NCI-H446 (cell line): ENCODE measurements at regions not wholly inside any gene's neighbourhood (a gene's known extent, or its start where the extent isn't known, plus 50 kb on each side); places are given as distances from the start of the nearest gene placed in this dataset.

Experiments used
- DNase-seq, 2 experiments: peaks; one replicate each; lab custom pipeline; 2025; lab: John Stamatoyannopoulos, UW

DNA sequence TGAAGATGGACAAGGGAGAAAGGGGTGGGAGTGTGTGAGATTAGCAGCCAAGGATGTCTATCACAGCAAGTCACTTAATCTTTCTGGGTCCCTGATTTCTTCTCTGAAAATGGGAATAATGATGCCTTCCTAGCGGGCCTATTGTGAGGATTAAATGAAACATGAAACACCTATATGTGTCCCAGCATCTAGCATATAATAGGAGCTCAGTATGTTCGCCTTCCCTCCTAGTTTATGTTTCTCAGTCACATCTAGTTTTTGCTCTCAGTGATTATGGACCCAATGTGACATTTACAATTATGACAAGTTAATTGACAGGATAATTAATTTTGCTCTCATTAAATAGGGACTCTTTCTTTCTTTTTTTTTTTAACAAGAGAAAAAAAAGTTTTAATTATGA, 252.9 kb downstream of the SNX13 start:
- no peak for DNase-seq

DNA sequence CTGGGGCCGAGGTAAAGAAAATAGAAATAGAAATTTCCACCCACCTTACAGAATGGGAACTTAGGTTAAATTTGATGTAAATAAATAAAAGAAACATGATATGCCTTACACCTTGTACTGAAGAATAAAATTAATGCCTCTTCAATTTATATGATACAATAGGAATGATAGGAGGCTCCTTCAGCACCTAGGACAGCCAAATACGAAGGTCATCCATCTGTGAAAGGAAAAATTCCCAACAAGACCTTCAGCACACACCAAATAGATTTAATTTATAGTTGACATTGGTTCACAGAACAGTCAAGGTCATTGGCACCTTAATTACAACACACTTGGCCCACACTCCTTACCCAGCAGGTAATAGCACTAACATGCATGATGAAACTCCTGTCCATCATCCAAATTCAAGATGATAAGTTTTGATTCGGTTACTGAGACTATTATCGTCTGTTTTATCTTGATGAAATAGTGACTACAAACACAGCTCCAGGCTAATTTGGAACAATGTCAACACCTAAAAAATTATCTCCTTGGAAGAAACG, 250.9 kb downstream of the SNX13 start:
- no peak for DNase-seq

DNA sequence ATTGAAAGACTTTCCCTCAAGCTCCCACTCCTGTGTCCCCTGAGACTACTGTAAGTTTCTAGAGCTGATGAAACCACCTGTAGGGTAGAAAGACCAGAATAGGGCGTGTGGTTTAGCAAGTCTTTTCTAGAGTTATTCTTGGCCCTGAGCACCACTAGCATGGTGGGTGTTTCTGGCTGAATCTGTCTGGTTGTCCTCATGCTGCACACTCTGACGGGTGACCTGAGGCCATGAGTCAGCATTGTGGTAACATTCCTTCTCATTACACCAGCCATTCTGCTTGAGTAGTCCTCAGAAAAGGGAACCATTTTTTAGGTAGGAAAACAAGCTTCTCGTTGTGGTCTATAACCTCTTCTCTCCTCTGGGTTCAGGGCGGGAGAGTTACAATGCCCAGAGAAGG, 250.3 kb downstream of the SNX13 start:
- no peak for DNase-seq

DNA sequence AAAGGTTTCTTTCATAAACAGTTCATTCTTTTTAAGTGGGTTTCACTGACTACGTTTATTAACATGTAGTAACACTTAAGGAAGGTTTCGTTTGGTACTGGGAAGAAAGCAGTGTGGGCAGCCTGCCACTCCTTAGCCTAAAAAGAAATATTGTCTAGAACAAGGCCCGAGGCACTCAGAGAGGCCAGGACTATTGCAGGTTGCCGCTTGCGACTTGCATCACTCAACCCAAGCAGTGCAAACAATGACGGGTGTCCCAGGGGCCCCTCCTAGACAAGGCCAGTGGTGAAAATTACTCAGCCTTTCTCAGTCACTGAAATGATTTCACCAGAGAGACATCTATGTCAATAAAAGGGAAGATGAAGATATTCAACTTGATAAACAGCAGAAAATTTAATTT, 243.9 kb downstream of the SNX13 start:
- no peak for DNase-seq

DNA sequence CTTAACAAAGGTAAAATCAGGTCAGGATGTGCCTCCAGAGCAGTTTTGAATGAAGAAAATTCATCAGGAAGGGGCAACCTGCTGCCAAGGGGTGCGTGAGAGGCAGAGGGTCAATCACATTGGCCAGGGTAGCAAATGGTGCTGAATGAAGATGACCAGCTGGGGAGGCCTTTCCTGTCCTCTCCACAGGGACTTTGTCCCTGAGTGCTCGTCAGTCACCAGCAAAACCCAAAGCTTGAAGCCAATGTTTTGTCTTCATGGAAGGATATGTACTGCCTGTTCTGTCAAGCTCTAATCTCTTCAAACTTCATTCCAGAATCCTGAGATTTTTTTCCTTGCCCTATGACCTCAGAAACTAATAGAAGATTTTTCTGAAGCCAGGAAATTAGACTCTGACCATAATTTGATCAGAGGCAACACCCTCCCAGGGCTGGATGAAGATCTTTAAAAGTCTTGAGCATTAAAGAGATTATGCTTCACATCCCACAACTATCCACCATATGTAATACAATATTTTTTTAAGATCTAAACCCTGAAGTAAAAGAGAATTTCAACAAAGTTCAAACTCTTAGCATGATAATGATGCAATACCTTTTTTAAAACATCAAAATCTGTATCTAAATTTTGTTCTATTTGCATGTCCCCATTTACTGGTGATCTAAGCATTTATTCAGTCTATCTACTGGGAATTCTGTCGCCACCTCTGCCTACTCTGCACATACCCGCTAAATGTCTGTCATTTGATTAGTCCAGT, 243.0 kb downstream of the SNX13 start:
- DNase-seq: no peak

DNA sequence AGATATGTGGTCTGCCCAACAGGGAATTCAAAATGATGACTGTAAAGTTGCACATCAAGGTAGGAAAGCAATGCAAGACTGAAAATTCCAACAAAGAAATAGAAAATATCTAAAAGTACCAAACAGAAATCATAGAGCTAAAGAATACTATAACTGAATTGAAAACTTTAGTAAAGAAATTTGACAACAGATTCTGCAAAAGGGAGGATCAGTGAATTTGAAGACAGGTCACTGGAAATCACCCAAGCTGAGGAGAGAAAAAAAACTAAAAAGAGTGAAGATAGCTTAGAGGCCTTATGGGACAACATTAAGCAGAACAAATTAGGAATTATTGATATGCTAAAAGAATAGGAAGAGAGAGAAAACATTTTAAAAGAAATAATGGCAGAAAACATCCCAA, 240.6 kb downstream of the SNX13 start:
- DNase-seq: no peak

DNA sequence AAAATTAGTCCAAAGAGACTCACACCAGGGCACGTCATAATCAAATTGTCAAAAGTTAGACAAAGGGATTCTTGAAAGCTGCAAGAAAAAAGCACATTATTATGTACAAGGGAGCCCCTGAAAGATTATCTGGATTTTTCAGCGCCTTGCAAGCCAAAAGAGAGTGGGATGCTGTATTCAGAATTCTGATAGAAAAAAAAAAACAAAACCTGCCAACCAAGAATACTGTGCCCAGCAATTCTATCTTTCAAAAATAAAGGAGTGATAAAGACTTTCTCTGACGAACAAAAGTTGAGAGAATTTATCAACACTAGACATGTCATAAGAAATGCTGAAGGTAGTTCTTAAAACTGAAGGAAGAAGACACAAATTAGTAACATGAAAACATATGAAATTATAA, 240.2 kb downstream of the SNX13 start:
- DNase-seq: no peak

DNA sequence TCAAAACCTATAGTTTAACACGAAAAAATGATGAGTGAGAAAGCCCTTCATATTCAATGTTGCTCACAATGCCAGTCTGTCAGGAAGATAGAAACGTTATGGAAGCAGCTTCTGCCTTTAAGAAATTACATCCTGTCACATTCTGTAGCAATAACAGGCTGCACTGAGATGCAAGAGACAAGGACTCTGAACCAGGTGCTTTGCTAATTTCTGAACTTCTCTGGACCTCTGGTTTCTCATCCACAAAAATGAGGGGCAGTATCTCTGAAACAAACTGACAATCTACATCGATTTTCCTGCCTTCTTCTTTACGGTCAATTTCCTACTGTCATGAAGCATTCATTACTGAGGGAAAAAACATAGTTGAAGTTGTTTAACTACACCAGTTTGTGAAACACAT, 234.0 kb downstream of the SNX13 start:
- DNase-seq: no peak

DNA sequence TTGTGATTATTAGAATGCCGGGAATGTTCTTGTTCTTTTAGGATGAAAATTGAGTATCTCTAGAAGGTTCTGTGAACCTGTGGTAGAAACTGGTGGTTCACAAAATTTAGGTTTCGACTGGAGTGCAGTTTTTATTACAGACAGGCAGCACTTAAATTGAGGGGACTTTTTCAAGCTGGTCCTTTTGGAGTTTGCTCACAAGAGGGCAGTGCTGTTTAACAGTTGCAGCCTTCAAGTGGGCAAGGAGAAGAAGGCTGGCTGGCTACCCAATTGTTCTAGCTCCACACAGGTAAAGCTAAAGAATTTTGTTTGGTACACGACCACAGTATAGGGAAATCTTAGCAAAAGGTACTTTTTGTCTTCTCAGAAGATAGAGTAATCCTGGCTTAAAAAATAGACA, 233.6 kb downstream of the SNX13 start:
- peak; percentile 23 to 49 for DNase-seq

DNA sequence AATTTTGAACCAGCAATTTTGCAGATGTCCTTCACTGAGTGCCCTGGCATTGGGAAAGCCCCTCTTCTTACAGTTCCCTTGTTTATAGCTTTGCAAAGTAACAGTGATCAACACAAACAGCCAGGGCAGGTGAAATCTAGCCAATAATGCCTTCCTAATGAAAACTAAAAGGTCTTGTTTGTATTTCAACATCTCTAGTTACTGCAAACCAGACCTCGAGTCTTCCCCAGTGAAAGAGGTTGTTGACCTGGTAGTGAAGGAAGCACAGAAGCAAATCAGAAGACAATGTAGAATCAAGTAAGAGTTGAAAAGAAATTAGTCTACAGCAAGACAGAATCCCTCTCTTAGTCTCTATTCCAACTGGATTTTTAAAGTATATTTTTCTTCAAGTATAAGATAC, 231.2 kb downstream of the SNX13 start:
- no peak for DNase-seq

DNA sequence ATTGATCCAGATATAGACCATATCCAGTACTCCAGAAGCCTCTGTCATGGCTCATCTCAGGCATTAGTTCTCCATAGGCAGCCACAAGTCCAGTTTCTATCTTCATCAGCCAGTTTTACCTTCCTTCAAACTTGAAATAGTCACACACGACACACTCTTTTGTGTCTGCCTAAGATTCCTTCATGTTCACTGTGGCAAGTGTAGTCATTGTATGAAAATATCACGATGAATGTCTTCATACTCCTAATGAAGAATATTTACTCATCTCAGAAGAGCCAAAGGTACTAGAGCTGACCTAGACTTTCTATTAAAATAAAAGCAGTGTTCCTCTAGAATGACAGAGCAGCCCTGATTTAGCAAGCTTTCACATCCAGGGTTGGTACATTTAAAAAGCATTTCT, 230.7 kb downstream of the SNX13 start:
- no peak for DNase-seq

DNA sequence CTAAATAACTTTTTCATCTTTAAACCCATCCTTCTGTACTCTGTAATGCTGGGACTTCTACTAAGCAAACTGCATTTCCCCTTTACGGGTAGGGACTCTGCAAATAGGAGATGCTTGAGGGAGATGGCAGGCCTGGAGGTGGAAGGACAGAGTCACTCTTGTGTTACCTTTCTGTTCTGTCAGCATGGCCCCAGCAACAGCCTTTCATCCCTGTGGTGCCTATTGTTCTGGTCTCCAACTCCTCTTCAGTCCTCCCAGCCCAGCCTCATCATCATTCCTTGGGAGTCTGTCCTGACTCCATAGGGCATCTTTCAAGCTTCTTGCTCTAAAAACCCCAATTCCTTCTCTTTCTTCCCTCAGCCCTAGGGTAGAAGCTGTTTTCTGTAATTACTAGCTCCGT, 230.0 kb downstream of the SNX13 start:
- DNase-seq: no peak

DNA sequence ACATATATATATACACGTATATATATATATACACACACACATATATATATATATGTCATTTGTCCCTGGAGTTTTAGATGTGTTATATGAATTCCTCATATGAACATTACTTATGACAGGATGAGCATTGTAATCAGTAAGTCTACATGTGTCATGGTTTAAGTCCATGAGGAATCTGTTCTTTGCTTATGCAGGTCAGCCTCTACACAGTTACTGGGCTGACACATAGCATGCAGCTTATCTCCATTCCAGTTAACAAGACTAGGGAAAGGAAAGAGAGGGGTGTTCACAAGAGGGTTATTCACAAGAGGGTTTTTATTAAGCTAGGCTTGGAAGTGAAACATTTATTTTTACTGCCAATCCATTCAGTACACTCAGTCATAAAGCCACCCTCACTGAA, 226.7 kb downstream of the SNX13 start:
- DNase-seq: no peak

DNA sequence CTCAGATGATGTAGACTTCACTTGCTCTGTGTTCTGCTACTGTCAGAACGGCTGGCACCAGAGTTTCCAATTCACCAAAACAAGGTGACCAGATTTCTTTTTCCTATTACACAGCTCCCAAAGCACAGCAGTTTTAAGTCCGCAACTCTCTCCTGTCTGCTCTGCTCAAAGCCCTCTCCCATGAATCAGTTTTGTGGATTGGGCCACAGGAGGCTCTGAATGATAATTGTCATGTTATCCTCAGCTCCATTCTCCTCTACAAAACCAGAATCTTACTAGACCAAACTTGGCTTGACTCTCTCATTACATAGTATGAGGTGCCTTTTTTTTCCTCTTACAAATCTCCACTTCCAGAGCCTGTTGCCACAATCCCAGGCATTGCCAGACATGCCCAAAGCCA, 223.5 kb downstream of the SNX13 start:
- DNase-seq: no peak

DNA sequence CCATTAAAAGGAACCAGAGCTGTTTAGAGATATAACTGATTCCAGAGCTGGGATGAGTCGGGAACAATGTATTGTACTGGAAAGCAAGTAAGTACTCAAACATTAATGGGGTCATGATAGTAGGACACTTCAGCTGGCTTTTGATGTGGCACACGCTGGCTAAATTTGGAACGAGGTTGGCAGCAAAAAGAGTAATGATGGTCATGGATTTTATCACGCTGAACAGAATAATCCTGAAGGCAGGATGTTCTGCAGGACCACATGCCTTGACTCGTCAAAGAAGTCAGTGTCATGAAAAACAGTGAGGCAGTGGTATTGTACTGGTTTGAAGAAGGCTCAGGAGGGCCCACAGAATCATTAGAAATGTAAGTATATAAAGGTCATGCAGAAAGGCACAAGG, 220.3 kb downstream of the SNX13 start:
- no peak for DNase-seq

DNA sequence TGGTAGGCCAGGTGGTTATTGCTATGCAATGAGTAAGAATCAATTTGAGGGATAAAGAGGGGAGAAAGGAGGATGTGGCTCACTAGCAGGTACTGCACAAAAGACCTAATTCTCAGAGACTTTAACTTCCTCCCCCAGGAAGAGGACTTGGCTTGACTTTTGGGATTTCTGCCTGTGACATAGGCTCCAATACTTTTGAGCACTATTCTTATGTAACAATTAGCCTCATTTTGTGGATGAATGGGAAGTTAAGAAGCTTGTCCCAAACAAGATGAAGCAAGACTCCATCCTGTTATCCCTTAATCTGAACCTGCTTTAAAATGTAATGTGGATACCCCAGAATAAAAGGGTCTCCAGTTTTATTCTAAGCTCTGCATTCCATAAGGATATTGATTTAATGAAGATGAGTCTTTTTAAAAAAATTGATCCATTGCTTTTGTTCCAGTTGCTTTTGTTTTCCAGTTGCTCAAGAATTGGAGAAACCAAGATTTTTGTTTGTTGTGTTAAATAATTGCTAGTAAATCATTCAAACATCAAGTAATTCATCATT, 218.5 kb downstream of the SNX13 start:
- no peak for DNase-seq

DNA sequence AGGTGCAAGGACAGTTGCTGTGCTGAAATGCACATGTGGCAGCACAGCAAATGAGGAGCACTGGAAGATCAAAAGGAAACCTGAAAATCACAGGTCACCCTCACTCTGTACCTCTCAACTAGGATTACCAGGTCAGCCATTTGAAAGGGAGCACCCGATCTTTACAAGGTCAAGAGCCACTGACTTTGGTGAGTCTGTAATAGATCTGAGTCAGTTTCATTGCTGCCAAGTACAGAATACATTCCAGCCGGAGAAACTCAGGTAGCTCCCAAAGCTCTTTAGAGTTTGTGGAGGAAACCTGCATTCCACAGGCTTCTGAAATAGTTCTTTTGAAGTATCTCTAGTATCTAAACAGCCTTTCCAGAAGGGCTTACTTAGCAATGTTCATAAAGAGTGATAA, 217.5 kb downstream of the SNX13 start:
- DNase-seq: no peak

DNA sequence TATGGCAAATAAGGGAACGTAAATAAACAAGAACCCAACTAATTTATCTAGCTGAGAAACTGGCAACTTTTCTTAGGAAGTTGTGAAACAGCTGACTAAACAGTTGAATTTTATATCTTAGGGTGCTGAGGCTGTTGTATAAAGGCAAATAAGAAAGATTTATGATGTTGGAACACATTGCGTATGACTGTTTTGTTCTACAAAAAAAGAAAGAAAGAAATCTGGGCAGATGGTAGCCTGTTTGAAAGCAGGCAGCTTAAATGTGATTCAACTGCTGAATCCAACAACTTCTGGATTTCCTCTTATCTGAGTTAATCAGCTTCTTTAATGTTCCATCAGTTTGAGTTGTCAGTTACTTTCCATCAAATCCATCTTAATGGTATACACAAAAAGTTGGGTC, 214.5 kb downstream of the SNX13 start:
- DNase-seq: no peak

DNA sequence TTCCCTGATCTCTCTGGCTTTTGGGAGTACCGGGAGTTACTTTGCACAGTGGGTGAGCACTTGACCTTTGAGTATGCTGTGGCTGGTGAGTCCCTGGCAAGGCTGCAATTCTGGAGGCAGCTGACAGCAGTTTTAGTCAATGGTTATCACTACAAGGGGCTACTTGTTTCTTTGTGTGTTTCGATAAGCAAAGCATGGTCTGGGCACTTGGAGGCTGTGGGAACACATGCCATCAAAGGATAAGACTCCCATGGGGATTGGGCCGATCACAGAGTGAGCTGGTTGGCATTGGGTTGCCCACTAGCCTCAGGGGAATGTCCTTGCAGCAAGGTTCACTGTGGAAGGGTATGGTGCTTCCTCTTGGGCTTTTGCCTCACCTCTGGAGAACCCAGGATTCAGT, 208.2 kb downstream of the SNX13 start:
- no peak for DNase-seq
